ENCODE measurements at regions not wholly inside any gene's neighbourhood (a gene's known extent, or its start where the extent isn't known, plus 50 kb on each side); places are given as distances from the start of the nearest gene placed in this dataset.

DNA sequence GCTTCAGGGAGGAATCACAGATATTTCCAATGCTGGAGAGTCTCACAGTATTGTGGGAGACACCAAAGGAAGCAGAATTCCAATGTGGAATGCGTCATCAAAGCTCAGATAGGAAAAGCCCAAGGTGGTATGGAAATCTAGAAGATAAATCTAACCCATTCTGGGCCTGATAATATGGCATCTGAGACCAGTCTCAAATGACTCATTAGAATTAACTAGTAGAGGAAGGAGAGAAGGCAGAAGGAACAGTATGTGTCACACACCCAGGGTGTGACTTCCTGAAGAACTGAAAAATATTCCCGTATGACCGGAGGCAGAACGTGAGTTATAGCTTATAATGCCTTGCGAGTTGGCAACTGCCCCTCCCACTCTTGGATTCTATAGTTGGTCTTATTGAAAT is 499.2 kb downstream of the PLPP3 start:
- intact Hi-C loops (cut with micrococcal nuclease): no loop called here

DNA sequence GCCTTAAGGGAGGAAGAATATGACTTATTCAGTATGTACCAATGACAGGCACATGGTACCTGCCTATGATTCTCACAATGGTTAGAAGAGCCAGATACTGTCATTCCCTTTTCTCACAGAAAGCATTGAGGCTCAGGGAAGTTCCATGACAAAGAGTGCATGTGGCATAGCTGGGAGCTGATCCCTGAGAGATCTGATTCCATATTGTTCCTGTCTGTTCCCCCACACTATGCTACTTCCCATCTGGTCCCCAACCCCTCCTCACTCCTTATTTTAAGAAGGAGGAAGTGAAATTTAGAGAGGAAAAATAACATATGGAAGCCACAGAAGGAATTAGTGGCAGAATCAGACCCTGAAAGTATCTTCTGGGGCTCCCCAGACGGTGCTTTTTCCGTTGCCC is 500.0 kb downstream of the PLPP3 start:
- intact Hi-C loops (cut with micrococcal nuclease): no loop called here

DNA sequence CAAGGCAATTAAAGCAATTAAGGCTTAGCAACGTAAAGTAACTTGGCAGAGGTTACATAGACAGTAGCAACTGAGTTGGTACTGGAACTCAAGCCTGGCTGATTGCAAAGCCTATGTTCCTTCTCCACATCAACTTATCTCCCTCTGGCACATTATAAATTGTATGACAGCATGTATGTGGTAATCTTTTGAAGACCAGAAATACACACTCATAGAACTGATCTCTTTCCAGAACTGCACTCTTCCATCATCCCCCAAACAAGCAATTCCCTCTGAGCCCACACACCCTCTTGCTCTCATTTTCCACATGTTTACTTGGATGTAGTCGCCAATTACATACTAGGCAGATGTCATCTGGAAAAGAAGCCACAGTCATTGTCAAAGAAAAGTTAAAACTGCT is 502.2 kb downstream of the PLPP3 start:
- intact Hi-C loops (cut with micrococcal nuclease): no loop called here

DNA sequence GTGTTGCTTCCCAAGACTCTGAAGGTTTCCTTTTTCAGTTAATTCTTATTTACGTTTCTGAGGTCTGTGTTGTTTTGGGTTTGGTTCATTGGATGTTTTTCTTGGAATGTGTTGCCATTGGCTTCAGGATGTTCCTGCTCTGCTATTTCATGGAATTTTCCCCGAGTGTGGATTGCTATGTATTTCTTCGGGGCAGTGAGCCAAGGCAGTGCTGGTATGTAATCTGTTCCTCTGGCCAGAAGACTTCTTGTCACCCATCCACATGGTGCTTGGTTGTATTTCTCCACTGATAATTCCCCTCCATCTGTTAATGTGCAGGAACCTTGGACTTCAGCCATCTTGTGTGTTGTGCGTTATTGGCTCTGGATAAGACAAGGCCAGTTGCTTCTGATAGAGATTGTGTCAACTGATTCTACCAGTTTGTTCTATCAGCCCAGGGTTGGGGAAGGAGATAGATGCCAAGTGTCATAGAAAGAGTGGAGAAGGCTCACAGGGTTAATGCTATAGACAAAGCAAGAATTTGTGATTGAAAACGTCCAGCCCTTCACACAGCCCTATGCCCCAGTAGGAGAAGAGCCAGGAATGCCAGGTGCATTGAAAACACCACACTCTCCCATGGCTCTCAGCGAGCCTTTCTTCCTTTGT is 505.2 kb downstream of the PLPP3 start:
- intact Hi-C loops (cut with micrococcal nuclease): no loop called here

DNA sequence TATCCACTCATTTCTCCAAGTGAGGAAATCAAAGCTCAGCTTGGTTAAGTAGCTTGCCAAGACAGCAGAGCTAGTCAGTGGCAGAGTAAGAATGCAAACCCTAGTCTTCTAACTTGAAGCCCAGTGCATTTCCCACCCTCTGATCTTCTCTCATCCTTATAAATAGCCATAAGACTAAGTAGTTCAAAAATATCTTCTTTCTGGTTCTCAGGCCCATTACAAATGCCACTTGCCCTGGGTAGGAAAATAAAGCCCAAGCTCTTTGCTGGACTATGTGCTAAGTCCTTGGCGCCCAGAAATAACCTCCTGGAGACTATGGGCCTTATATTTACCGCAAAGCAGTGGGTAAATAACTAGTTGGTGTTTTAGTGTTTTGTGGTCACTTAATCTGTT is 505.8 kb downstream of the PLPP3 start:
- intact Hi-C loops (cut with micrococcal nuclease): no loop called here

DNA sequence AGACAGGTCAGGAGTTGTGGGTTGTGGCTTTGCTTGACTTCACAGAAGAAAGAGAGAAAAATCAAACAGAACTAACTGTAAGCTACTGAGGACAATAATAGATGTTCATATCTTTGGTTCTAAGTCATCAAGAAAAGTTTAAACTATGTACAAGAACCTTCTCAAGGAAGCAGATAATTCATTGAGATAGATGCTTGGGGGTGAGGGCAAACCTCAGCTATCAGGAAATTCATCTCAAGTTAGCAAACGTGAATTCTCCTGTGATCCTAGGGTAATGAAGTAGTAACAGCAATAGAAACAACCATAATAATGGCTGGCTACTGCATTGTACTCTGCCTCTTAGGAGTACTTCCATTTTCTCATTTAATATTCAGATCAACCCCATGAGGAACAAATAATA is 506.2 kb downstream of the PLPP3 start:
- intact Hi-C loops (cut with micrococcal nuclease): no loop called here

DNA sequence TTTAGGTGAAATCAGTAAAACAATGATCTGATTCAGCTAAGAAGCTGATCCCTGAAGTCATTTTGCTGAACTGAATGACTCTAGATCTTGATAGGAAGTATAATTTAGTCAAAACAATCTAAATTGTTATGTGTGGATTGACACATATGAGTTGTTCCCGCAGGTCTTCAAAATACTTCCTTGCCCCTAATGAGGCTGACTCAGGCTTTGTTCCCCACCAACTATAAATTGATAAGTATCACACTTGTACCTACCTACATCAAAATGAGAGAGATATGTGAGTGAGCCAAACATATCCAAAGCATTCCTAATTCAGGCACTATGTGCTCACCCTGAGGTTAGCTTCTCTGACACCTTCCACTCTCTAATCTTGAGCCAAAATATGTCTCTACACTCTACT is 507.1 kb downstream of the PLPP3 start:
- intact Hi-C loops (cut with micrococcal nuclease): no loop called here

DNA sequence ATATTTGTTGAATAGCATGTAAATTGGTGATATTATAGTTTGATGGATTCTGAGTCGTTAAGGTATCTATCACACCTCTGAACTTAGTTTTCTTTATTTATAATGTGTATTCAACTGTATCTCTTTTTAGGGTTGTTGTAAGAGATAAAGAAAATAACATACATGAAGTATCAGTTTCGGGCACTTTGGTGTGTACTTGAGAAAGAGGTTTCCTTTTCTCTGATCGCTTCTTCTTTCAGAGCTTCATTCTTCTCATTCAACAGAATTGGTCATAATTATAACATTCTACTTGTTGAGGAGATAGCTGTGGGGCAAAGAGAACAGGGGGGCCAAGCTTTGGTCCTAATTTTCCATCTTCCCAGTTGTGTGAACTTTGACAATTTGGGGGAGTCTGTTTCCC is 508.0 kb downstream of the PLPP3 start:
- intact Hi-C loops (cut with micrococcal nuclease): no loop called here

DNA sequence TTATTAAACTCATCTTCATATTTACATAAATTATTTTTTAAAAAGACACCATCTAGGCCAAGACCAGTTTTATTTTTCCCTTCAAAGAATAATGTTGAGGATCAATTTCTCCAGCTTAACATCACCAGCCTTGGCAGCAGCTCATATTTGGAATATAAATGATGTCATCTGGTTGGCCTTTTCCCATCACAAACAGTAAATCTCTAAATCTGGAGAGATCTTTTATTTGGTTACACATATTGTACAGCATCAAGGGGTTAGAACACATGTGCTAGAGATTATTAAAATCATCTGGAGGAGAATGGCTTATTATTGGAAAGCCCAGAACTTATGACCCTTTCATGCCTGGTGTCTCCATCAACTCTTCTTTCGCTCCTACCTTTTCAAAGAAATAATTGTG is 508.8 kb downstream of the PLPP3 start:
- intact Hi-C loops (cut with micrococcal nuclease): no loop called here

DNA sequence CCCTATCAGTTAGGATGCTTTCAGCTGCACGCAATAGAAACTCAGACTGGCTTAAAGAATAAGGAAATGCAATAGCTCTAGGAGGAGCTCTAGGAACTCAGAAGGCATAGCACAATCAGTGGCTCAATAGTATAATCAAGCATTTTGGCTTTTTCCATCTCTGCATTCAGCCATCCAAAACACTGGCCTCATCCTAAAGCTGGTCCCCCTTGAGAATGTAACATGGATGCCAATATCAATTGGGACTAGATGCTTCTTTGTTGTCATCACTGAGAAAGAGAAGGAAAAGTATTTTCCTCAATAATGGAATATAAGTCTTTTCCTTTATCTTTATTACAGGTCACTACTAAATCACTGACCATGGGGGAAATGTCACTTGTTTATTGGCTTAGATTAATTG is 509.5 kb downstream of the PLPP3 start:
- intact Hi-C loops (cut with micrococcal nuclease): no loop called here

DNA sequence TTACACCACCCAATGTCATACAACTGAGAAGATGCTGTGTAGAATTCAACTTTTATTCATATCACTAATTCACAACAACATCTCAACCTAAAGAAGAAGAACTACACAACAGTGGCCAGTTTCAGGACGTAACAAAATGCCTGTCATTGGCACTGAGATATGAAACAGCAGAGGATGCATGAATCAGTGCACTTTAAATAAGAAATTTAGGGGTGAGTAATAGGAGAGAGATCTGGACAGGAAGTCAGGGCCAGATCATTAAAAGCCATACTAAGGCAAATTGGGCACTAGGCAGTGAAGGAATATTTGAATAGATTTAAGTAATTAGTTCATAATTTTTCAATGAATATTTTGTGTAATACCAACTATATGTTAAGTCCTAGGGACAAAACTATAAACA is 510.5 kb downstream of the PLPP3 start:
- intact Hi-C loops (cut with micrococcal nuclease): no loop called here

DNA sequence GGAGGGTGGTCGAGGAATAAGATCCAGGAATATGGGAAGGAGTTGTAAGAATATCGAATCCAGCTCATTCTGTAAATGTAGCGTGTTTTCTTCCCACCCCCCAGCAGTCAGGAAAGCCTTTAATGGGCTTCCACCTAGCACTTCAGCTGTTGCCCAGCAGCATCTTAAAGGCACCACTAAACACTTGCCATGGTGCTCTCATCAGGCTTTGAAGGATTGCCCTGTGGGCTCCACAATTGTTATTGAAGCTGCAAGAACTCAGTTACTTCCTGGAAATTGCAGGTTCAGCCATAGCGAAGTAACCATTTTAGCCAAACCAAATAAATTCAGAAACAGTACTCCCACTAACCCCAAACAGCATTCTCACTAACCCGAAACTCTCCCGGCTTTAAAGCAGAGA is 511.2 kb downstream of the PLPP3 start:
- intact Hi-C loops (cut with micrococcal nuclease): no loop called here

DNA sequence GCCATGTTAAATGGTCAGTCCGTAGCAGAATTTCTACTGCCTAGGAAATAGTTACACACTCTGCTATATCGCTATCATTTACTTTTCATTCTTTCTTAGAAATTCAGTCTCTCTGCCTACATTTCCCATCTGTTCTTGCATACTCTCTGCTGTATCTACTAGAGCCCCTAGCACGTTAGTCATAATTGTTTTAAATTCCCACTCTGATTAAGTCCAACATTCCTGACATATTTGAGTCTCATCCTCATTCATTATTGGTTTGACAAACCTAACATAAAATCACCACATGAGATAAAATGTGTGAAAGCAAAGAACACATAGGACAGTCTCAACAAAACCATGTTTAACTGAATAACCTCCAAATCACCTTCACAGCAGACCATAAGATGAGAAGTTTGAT is 513.6 kb downstream of the PLPP3 start:
- intact Hi-C loops (cut with micrococcal nuclease): no loop called here

DNA sequence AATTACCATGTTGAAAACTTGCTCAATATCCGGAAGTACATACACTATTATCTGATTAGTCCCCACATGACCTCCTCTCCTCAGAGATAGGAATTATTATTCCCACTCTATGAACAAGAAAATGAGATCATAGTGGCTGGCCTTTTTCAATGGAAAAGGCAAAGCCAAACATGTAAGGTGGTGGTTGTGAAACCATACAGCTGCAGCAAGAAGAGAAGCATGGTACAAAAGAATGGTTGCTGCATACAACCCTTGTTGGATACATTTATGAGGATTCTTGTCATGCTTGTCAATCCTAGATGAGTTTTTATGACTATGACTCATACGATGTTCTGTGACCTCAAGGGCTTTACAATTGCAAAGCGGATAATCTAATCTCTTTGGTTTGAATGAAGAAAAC is 514.7 kb downstream of the PLPP3 start:
- intact Hi-C loops (cut with micrococcal nuclease): no loop called here

DNA sequence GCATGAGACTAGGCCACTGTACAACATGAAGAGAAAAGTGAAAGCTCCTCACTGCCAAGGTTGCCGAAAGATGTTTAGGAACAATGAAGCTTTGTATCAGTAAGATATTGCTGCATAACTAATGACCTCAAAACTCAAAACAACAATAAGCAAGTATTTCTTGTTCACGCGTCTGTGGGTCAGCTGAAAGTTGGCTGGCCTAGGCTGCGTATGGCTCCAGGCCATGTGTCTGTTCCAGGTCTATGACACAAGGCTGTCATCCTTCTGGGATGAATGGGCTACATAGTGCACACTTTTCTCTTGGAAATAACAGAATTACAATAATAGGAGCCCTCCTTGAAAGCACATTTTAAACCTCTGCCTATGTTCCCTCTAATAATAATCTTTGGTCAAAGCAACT is 515.9 kb downstream of the PLPP3 start:
- intact Hi-C loops (cut with micrococcal nuclease): no loop called here

DNA sequence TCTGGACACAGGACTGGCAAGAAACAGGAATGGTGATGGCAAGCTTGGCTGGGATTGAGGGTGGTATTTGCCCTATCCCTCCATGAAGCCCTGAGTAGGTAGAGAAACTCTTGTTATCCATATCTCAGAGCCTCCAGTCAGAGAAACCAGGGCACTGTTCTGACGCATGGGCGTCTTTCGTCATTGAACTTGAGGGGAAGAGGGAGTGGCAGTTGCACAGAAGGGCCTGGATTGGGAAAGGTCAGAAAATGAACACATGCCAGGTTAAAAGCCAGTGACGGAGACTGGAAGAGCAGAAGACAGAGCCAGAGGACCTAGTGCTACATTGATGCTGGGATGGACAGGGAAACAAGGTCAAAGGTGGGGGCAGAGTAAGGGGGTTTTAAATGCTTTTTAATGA is 516.7 kb downstream of the PLPP3 start:
- intact Hi-C loops (cut with micrococcal nuclease): no loop called here

DNA sequence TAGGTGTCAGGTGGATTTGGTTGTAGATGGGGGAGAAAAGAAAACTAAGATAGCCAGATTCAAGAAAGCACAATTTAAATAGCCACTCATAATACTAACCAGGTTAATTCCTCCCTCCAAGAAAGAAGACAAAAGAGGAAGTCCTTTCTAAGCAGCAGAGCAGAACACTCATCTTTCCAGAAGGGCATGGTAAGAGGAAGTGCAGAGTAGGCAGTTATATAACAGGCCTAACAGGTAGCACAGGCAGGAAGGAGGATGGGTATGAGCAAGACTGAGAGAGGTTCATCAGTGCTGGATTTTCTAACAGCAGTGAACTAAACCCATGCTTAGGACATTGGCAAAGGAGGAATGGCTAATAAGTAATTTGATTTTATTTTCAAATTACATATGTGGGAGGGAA is 517.5 kb downstream of the PLPP3 start:
- intact Hi-C loops (cut with micrococcal nuclease): no loop called here

DNA sequence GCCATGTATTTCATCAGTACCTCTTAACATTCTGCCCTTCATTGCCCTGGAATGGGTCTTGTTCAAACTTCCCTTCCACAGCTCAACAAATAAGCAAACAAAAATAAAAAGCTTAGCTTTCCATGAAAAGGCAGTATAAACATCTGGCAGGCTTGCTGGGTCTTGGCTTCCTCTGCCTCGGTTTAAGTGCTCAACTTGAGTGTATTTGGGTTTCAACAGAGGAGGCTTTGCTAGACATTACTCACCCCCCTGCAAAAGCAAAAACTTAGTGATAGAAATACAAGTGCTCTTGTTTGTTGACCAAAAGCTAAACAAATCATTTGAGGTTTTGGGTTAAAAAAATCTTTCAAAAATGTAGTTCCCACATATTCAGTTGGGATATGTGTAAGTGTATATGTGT is 518.5 kb downstream of the PLPP3 start:
- intact Hi-C loops (cut with micrococcal nuclease): no loop called here

DNA sequence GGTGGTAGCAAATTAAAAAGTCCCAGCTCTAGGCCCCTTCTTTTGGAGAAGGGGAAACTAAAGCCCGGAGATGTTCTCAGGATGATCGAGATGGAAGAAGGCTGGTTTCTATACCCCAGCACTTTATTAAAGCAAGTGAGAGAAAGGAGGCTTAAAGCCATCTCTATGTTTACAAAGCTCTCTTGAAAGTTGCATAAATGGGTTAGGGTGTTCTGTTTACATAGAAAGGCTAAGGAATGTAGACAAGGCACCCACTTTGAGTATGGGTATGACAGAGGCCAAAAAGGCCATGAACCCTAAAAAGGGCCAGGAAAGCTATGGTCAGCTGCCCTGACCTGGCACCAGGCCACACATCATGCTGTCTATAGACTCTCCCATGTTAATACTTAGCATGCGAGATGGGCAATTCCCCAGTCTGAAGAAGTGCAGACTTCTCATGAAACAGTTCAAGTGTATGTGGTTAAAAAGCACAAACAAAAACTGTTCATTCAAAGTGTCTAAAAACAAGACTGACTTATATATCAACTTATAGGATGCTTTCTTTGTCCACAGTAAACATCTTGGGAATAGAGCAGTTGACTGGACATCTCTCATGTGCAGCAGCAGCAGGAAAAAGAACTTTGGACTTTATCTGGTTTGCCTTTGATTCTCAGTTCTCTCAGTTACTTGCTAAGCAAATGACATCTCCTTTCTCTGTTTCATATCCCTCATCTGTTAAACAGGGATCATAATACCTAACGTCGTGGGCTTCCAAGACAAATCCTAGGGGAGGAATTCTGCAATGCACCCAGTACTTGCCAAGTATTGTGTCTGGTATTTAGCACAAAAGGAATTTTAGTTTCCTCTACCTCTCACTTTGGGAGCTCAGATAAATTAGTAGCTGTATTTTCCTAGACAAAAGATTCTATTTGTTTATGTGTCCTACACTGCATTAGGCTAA is 521.6 kb downstream of the PLPP3 start:
- intact Hi-C loops (cut with micrococcal nuclease): no loop called here

DNA sequence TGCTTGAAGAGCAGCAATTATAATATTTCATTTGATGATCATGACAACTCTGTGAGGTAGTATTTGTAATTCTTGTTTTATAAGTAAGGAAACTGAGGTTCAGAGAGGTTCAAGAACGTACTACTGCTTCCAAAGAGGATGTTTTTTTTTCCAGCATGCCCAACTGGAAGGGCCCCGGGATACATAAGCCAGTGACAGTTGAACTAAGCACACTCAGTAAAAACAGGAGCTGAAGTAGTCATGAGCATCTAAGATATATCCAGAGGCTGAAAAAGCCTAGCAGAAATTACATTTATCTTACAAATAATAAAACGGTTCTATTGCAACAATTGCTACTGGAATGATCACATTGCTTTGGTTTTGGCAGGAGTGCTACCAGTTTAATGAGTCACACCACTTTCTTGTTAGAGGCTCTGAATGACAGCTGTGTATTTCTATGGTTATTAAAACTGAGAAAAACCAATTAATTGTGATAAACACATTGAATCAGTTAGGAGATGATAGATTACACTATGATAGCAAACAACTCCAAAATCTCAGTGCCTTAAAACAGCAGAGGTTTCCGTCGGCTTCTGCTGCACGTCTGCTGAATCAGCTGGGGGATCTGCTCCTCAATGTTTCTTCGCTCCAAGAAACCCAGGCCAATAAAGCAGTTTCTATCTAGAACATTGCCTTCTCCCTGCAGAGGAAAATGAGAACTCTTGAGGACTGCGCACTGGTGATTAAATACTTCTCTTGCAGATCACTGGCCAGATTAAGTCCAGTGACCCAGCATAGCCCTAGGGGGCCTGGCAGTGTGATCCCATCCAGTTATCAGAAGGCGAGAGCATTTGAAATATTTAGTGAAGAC is 522.7 kb downstream of the PLPP3 start:
- intact Hi-C loops (cut with micrococcal nuclease): no loop called here

DNA sequence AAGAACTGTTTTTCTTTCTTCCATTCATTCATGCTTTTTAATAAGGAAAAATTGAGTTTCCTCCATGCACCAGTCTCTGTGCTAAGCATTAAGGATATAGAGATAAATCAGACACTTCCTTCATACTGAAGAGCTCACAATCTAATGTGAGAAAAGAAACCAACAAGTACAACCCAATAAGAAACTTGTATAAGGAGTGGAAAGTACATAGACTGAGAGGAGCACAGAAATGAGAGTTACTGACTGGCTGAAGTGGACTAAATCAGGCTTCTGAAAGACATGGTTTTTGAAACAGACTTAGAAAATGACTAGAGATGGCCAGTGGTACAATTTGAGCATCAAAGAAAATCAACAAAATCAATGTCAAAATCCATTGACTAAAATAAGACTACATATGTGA is 524.4 kb downstream of the PLPP3 start:
- intact Hi-C loops (cut with micrococcal nuclease): no loop called here

DNA sequence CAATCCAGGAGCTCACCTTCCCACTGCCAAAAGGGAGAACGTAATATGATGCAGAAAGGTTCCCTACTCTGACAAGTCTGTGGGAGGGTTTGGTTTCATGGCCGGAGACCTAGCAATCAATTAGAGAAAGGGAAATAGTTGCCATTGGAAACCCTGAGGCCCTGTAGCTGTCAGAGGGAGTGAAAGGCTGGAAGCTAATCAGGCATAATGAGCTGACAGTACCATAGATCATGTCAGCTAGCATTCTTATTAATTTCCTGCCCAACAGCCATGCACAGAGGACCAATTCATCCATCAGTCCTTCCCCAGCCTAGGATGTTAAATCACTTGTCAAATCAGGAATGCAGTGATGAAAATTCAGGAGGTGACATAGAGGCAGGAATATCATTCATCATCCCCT is 527.3 kb downstream of the PLPP3 start:
- intact Hi-C loops (cut with micrococcal nuclease): no loop called here
